ENCODE measurements at regions not wholly inside any gene's neighbourhood (a gene's known extent, or its start where the extent isn't known, plus 50 kb on each side); places are given as distances from the start of the nearest gene placed in this dataset.

GRCh38 chr2:83960371-83960770 is 498.7 kb downstream of the SUCLG1 start:
- TF ChIP-seq CTCF (IDR thresholded peaks at IDR 0.05; ENCODE audit: poor library complexity), result no peak
- no peak for TF ChIP-seq EZH2phosphoT487 (IDR thresholded peaks at IDR 0.05; ENCODE audit: low read depth, severe bottlenecking, unreplicated experiment)
- TF ChIP-seq EZH2 (IDR thresholded peaks at IDR 0.05; ENCODE audit: borderline replicate concordance), result no peak
